Chondrocyte (in vitro differentiated cells): ENCODE measurements at regions not wholly inside any gene's neighbourhood (a gene's known extent, or its start where the extent isn't known, plus 50 kb on each side); places are given as distances from the start of the nearest gene placed in this dataset.

Experiments used
- DNase-seq: peaks from one replicate; pipeline ENCODE4 v3.0.0; 2021; ENCODE audit warnings: mixed read lengths, low spot score
- H3K27ac Mint-ChIP-seq: one replicate; pipeline ENCODE4 v1.8.0; 2021; ENCODE audit warnings: mild to moderate bottlenecking, moderate library complexity, mixed read lengths; ENCODE audit not compliant: unreplicated experiment
- H3K27me3 Mint-ChIP-seq: 2 replicates; pipeline ENCODE4 v1.8.0; 2021; ENCODE audit warnings: low read depth, mixed read lengths
- H3K36me3 Mint-ChIP-seq: 2 replicates; pipeline ENCODE4 v1.8.0; 2021; ENCODE audit warnings: low read depth, mixed read lengths
- H3K4me1 Mint-ChIP-seq: 2 replicates; pipeline ENCODE4 v1.8.0; 2021; ENCODE audit warnings: low read depth, mild to moderate bottlenecking, mixed read lengths
- H3K4me3 Mint-ChIP-seq: one replicate; pipeline ENCODE4 v1.8.0; 2021; ENCODE audit warnings: mild to moderate bottlenecking, moderate library complexity, mixed read lengths; ENCODE audit not compliant: unreplicated experiment
- H3K9me3 Mint-ChIP-seq: 2 replicates; pipeline ENCODE4 v1.8.0; 2021; ENCODE audit warnings: low read depth, mixed read lengths
- TF ChIP-seq, protein P1 (sequence below): fragments of 200-600 bp; sonication (generic); IDR thresholded peaks from 2 replicates; pipeline ENCODE4 v1.5.0; 2021; ENCODE audit warnings: antibody characterized with exemption, mild to moderate bottlenecking, moderate library complexity

DNA sequence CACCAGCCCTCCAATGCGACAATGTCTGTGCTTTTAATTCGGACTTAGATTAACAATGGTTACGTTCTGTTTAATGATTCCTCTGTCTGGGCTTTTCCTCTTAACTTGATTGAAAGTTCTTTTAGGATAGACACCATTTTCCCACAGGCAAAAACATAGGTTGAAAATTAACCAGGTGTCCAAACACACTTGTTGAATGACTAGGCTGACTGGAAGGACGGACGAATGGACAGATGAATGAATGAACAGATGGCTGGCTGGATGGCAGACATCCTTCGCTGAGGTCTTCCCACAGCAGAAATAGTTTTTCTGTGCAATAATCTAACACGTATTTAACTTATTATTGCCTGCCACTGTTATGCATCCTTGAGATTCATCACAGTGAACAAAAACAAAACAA, 298.8 kb downstream of the SRBD1 start:
- DNase-seq: no peak
- no peaks in the 10 kb centered on the region for H3K9me3 Mint-ChIP-seq

DNA sequence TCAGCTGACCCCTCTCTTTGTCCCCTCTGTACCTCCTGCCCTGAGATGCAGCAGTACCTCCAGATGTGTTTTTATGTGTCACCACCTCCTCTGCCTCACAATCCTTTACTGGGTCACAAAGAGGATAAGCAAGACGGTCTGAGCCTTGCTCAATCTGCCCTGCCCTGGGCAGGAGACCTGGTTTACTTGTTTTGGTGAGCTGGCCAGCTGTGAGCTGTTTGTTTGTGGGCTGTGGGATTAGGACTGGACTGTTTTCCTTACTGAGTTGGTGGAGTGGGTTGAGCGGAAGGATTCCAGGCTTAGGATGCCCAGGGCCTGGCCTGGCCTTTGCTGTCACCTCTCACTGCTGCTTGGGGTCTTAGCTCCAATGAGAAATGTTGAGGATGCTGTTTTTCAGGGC, 299.5 kb downstream of the SRBD1 start:
- Mint-ChIP-seq H3K4me1 (peaks cover 11% of the 10 kb centered on the region), H3K36me3 (no peaks in the 10 kb centered on the region), H3K4me3 (no peak overlapping the region), H3K9me3 (no peaks in the 10 kb centered on the region), H3K27me3 (no peaks in the 10 kb centered on the region), H3K27ac (no peak overlapping the region)
- no peak for DNase-seq
- TF ChIP-seq, protein P1, sequence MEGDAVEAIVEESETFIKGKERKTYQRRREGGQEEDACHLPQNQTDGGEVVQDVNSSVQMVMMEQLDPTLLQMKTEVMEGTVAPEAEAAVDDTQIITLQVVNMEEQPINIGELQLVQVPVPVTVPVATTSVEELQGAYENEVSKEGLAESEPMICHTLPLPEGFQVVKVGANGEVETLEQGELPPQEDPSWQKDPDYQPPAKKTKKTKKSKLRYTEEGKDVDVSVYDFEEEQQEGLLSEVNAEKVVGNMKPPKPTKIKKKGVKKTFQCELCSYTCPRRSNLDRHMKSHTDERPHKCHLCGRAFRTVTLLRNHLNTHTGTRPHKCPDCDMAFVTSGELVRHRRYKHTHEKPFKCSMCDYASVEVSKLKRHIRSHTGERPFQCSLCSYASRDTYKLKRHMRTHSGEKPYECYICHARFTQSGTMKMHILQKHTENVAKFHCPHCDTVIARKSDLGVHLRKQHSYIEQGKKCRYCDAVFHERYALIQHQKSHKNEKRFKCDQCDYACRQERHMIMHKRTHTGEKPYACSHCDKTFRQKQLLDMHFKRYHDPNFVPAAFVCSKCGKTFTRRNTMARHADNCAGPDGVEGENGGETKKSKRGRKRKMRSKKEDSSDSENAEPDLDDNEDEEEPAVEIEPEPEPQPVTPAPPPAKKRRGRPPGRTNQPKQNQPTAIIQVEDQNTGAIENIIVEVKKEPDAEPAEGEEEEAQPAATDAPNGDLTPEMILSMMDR: no peak

More for the DNA sequence above, 298.8 kb downstream of the SRBD1 start:
- Mint-ChIP-seq H3K27me3 (no peaks in the 10 kb centered on the region), H3K4me3 (no peak overlapping the region), H3K27ac (no peak overlapping the region), H3K4me1 (peaks cover 8% of the 10 kb centered on the region), H3K36me3 (no peaks in the 10 kb centered on the region)
- TF ChIP-seq, protein P1: no peak

DNA sequence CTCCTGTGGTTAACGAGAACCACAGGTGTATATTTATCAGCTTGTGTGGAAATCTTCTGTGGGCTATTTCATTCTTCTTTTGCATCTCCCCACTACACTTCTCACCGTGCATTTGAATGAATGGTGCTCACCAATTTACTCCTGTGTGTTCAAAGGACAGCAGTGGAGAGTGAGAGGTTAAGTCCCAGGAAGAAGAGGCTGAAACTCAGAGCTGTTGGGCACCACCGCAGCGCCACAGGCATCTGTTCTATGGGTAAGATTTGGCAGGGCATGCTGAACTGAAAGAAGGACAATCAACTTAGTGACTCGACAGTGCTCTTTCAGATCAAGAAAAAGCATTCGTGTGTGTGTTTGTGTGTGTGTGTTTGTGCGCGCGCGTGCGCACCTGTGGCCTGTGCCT, 297.9 kb upstream of the SIX2 start:
- peaks cover 10% of the 10 kb centered on the region for H3K4me1 Mint-ChIP-seq
- TF ChIP-seq, protein P1: no peak
- no peaks in the 10 kb centered on the region for H3K36me3 Mint-ChIP-seq
- no peak for DNase-seq
- no peak overlapping the region for H3K27ac Mint-ChIP-seq
- H3K9me3 Mint-ChIP-seq: no peaks in the 10 kb centered on the region
- no peak overlapping the region for H3K4me3 Mint-ChIP-seq
- peaks cover 3% of the 10 kb centered on the region for H3K27me3 Mint-ChIP-seq

DNA sequence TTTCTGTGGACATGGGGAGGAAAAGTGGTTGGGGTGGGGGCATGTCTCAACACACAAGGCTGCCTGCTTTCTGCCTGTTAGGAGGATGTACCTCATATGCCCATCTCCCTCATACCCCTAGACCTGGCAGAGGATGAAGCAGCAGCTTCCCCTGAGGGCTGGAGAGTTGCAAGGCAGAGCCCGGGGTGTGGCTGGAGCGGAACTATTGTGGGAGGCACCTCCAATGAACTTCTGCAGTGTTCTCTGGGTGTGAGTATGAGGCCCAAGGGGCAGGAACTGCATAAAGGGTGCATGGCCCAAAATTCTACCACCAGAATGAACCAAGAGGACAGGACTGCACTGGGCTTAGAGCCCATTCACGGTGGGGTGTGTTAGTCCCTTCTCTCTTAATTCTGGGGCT, 296.3 kb upstream of the SIX2 start:
- Mint-ChIP-seq H3K4me1 (peaks cover 9% of the 10 kb centered on the region), H3K27ac (no peak overlapping the region), H3K36me3 (no peaks in the 10 kb centered on the region), H3K27me3 (peaks cover 3% of the 10 kb centered on the region), H3K4me3 (no peak overlapping the region), H3K9me3 (no peaks in the 10 kb centered on the region)
- DNase-seq: no peak
- TF ChIP-seq, protein P1: no peak

DNA sequence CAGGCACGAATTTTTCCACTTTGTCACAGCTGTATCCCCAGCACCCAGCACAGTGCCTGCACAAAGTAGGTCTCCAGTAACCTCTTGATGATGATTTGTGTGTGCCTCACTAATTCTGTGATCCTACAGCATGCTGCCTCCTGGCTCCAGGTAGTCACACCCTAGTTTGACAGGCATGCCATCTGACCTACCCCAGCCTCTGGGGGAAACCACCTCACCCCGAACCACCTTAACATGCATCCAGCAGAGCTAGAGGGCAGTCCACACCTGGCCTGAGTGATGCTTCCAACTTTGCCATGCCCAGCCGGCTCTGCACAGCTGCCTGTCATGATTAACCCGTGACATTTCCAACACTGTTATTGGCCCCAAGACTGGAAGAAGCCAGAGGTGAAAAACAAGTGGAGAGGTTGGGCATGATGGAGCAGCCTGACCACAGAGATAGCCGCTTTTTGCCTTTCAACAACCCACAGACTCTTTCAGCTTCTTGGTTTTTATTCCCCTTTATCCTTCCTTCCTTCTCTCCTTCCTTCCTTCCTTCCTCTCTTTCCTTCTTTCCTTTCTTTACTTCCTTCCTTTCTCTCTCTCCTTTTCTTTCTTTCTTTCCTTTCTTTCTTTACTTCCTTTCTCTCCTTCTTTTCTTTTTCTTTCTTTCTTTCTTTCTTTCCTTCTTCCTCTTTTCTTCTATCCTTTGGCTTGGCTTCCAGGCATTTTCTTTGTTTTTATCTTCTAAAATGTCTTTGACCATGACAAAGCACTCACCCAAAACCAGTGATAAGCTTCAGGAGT, 294.4 kb upstream of the SIX2 start:
- DNase-seq: no peak
- TF ChIP-seq, protein P1: no peak
- H3K9me3 Mint-ChIP-seq: no peaks in the 10 kb centered on the region
- no peak overlapping the region for H3K27ac Mint-ChIP-seq
- peaks cover 3% of the 10 kb centered on the region for H3K27me3 Mint-ChIP-seq
- peaks cover 9% of the 10 kb centered on the region for H3K4me1 Mint-ChIP-seq
- no peak overlapping the region for H3K4me3 Mint-ChIP-seq
- H3K36me3 Mint-ChIP-seq: no peaks in the 10 kb centered on the region
